ENCODE measurements at regions not wholly inside any gene's neighbourhood (a gene's known extent, or its start where the extent isn't known, plus 50 kb on each side); places are given as distances from the start of the nearest gene placed in this dataset.
"Not testable (repeated sequence)": the region's sequence is repeated elsewhere in the genome, so short reads cannot be mapped to it uniquely, and the experiment has no call there.

- no peak for TF ChIP-seq CTCF (conservative IDR thresholded peaks at IDR 0.05; ENCODE audit: low read depth, low read length)
- DNase-seq (ENCODE audit: low read depth), result no peak
- no peak overlapping the region for H3K4me3 ChIP-seq (ENCODE audit: low read depth, low read length)
These were observed 436.2 kb downstream of the EPHA5 start for GRCh38 chr4:65234061-65234460.

GRCh38 chr4:65227628-65228027 is 442.7 kb downstream of the EPHA5 start:
- no peak for DNase-seq (ENCODE audit: low read depth)
- no peak overlapping the region for H3K4me3 ChIP-seq (ENCODE audit: low read depth, low read length)
- TF ChIP-seq CTCF (conservative IDR thresholded peaks at IDR 0.05; ENCODE audit: low read depth, low read length), result no peak

GRCh38 chr4:65223601-65224000 is 446.7 kb downstream of the EPHA5 start:
- H3K4me3 ChIP-seq (ENCODE audit: low read depth, low read length), result no peak overlapping the region
- TF ChIP-seq CTCF (conservative IDR thresholded peaks at IDR 0.05; ENCODE audit: low read depth, low read length), result no peak
- DNase-seq (ENCODE audit: low read depth), result no peak

GRCh38 chr4:65223074-65223473 is 447.2 kb downstream of the EPHA5 start:
- H3K4me3 ChIP-seq (ENCODE audit: low read depth, low read length); DNase-seq (ENCODE audit: low read depth): not testable (repeated sequence)

- DNase-seq (ENCODE audit: low read depth), result no peak
- no peak overlapping the region for H3K4me3 ChIP-seq (ENCODE audit: low read depth, low read length)
- TF ChIP-seq CTCF (conservative IDR thresholded peaks at IDR 0.05; ENCODE audit: low read depth, low read length), result no peak
These were observed 453.1 kb downstream of the EPHA5 start for GRCh38 chr4:65217179-65217578.

- no peak for DNase-seq (ENCODE audit: low read depth)
- no peak for TF ChIP-seq CTCF (conservative IDR thresholded peaks at IDR 0.05; ENCODE audit: low read depth, low read length)
These were observed 467.4 kb downstream of the EPHA5 start for GRCh38 chr4:65202853-65203236.

GRCh38 chr4:65202165-65202852 is 468.0 kb downstream of the EPHA5 start:
- no peak overlapping the region for H3K4me3 ChIP-seq (ENCODE audit: low read depth, low read length)
- TF ChIP-seq CTCF (conservative IDR thresholded peaks at IDR 0.05; ENCODE audit: low read depth, low read length), result no peak
- no peak for DNase-seq (ENCODE audit: low read depth)

More at GRCh38 chr4:65202853-65203236, 467.4 kb downstream of the EPHA5 start:
- no peak overlapping the region for H3K4me3 ChIP-seq (ENCODE audit: low read depth, low read length)

Data from epithelial cell of proximal tubule (primary cell).